Fibroblast of lung (primary cell): ENCODE measurements at regions not wholly inside any gene's neighbourhood (a gene's known extent, or its start where the extent isn't known, plus 50 kb on each side); places are given as distances from the start of the nearest gene placed in this dataset.

Source experiments
- CTCF ChIP-seq, 2 donors: IDR thresholded peaks in 1 of 2; conservative IDR thresholded peaks in 1 of 2; 1 replicate in 1 of 2; 2 replicates in 1 of 2; pipeline ENCODE4 v1.5.1; 2011 to 2012; ENCODE audit warnings: low read length in 2 of 2, control low read depth in 1 of 2, inconsistent platforms in 1 of 2, low read depth in 1 of 2, mild to moderate bottlenecking in 1 of 2
- EZH2 ChIP-seq: IDR thresholded peaks from 2 replicates; pipeline ENCODE4 v1.5.1; 2012; ENCODE audit warnings: low read length, control low read depth, mild to moderate bottlenecking; ENCODE audit errors: missing control alignments

GRCh38 chr2:160566717-160567116, 73.1 kb upstream of the RBMS1 start:
- TF ChIP-seq CTCF (conservative IDR thresholded peaks at IDR 0.05 in 1 of 2, IDR thresholded peaks at IDR 0.05 in 1 of 2; ENCODE audit: low read depth in 1 of 2, low read length in 2 of 2) (no peak), EZH2 (no peak)
